ENCODE measurements at regions not wholly inside any gene's neighbourhood (a gene's known extent, or its start where the extent isn't known, plus 50 kb on each side); places are given as distances from the start of the nearest gene placed in this dataset.

DNA sequence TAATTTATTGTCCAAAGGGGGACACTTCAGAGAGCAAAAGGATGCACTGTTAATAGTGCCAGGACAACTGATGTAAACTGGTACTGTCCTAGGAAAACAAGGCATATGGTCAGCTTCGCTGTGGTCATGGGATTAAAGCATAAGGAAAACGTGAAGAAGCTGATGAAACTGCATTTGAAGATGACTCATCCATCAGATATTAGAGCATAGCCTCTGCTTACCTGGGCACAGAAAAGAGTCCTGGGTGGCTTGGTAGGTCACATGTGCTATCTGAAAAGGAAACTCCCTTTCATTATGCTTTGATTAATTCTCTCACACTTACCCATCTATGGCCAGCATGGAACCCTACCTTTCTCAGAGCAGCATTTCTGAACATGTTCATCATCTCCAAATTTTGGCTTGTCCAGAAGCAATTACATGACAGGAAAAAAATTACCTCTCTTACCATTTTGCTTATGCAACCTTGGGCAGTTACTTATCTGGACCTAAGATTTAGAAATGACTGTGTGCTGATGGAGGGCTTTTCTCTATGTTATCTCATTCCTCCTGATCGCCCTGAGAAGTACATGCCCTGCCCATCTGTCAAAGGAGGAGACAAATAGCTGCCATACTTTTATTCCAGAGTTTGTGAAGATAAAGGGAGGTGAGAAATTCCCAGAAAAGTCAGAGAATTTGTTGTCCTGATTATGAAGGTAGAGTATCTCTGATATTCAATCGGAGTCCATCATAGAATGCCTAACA, 275.3 kb upstream of the SLC14A2 start:
- TF ChIP-seq, protein P1, sequence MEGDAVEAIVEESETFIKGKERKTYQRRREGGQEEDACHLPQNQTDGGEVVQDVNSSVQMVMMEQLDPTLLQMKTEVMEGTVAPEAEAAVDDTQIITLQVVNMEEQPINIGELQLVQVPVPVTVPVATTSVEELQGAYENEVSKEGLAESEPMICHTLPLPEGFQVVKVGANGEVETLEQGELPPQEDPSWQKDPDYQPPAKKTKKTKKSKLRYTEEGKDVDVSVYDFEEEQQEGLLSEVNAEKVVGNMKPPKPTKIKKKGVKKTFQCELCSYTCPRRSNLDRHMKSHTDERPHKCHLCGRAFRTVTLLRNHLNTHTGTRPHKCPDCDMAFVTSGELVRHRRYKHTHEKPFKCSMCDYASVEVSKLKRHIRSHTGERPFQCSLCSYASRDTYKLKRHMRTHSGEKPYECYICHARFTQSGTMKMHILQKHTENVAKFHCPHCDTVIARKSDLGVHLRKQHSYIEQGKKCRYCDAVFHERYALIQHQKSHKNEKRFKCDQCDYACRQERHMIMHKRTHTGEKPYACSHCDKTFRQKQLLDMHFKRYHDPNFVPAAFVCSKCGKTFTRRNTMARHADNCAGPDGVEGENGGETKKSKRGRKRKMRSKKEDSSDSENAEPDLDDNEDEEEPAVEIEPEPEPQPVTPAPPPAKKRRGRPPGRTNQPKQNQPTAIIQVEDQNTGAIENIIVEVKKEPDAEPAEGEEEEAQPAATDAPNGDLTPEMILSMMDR (IDR thresholded peaks at IDR 0.05), result no peak
- no peak for TF ChIP-seq POLR2A (IDR thresholded peaks at IDR 0.05)
- TF ChIP-seq POLR2AphosphoS5 (IDR thresholded peaks at IDR 0.05), result no peak

Data from transverse colon (tissue), 4 donors.